ENCODE measurements at regions not wholly inside any gene's neighbourhood (a gene's known extent, or its start where the extent isn't known, plus 50 kb on each side); places are given as distances from the start of the nearest gene placed in this dataset.

DNA sequence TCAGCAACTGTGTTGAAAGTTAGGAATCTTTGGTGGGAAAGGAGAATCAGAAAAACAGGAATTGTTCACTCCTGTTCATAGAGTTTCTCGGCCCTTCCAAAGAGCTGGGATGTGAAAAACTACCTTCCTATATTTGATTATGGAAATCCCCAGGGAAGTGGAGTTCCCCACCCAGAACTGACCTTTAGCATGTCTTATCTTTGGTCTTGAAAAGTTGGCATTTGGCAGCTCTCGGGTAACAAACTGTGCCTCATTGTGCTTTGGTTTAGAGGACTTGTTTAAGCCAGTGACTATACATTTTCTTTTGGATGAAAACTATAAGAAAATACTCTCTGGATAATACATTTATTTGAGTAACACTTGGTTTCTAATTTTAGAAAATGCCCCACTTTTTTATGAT is 51.3 kb upstream of the CERS6 start:
- no peak overlapping the region for H3K27ac ChIP-seq (ENCODE audit: low read depth, low read length, poor library complexity, severe bottlenecking)
- no TSS peak for BruUV-seq (replicated peaks)
- no peak overlapping the region for H3K4me3 ChIP-seq (ENCODE audit: low read depth, low read length, poor library complexity, severe bottlenecking)
- CTCF ChIA-PET, result no interaction called here
- intact Hi-C loops (cut with micrococcal nuclease; ENCODE audit: unreplicated experiment), result no loop called here
- DNase-seq (ENCODE audit: low spot score), result no peak
- TF ChIP-seq, protein P1, sequence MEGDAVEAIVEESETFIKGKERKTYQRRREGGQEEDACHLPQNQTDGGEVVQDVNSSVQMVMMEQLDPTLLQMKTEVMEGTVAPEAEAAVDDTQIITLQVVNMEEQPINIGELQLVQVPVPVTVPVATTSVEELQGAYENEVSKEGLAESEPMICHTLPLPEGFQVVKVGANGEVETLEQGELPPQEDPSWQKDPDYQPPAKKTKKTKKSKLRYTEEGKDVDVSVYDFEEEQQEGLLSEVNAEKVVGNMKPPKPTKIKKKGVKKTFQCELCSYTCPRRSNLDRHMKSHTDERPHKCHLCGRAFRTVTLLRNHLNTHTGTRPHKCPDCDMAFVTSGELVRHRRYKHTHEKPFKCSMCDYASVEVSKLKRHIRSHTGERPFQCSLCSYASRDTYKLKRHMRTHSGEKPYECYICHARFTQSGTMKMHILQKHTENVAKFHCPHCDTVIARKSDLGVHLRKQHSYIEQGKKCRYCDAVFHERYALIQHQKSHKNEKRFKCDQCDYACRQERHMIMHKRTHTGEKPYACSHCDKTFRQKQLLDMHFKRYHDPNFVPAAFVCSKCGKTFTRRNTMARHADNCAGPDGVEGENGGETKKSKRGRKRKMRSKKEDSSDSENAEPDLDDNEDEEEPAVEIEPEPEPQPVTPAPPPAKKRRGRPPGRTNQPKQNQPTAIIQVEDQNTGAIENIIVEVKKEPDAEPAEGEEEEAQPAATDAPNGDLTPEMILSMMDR (conservative IDR thresholded peaks at IDR 0.05; ENCODE audit: low read depth, low read length), result no peak
- TF ChIP-seq EZH2 (IDR thresholded peaks at IDR 0.05; ENCODE audit: borderline replicate concordance, low read depth, low read length, poor library complexity, severe bottlenecking), result no peak
- POLR2A ChIA-PET (ENCODE audit: low non-redundant PET), result no interaction called here
- H3K36me3 ChIP-seq (ENCODE audit: insufficient read depth, low read length, poor library complexity, severe bottlenecking), result no peaks in the 10 kb centered on the region
- H3K9me3 ChIP-seq (ENCODE audit: low read depth, low read length, poor library complexity, severe bottlenecking), result no peaks in the 10 kb centered on the region
- H3K27me3 ChIP-seq (replicated peaks; ENCODE audit: insufficient read depth, low read depth, low read length, poor library complexity), result no peaks in the 10 kb centered on the region
- H3K4me1 ChIP-seq (ENCODE audit: insufficient read depth, low read length, poor library complexity, severe bottlenecking), result no peaks in the 10 kb centered on the region

Data from A673 (cell line).